T-helper 1 cell treated with Interleukin-12 subunit alpha and Interleukin-12 subunit beta and Interleukin-4 antibody, amounts not matched to agents 30 μg/mL and 1 μg/mL, for 36 hours (primary cell): ENCODE measurements at regions not wholly inside any gene's neighbourhood (a gene's known extent, or its start where the extent isn't known, plus 50 kb on each side); places are given as distances from the start of the nearest gene placed in this dataset.

ENCODE experiments used
- H3K27ac Mint-ChIP-seq: one replicate; pipeline ENCODE4 v1.8.0; 2021; ENCODE audit warnings: mild to moderate bottlenecking, mixed read lengths
- H3K27me3 Mint-ChIP-seq: one replicate; pipeline ENCODE4 v1.8.0; 2021; ENCODE audit warnings: low read depth, mixed read lengths
- H3K36me3 Mint-ChIP-seq: one replicate; pipeline ENCODE4 v1.8.0; 2021; ENCODE audit warnings: low read depth, mixed read lengths
- H3K4me1 Mint-ChIP-seq: one replicate; pipeline ENCODE4 v1.8.0; 2021; ENCODE audit warnings: low read depth, mixed read lengths
- H3K4me3 Mint-ChIP-seq: one replicate; pipeline ENCODE4 v1.8.0; 2021; ENCODE audit warnings: mild to moderate bottlenecking, moderate library complexity, mixed read lengths
- H3K9me3 Mint-ChIP-seq: one replicate; pipeline ENCODE4 v1.8.0; 2021; ENCODE audit warnings: mixed read lengths

DNA sequence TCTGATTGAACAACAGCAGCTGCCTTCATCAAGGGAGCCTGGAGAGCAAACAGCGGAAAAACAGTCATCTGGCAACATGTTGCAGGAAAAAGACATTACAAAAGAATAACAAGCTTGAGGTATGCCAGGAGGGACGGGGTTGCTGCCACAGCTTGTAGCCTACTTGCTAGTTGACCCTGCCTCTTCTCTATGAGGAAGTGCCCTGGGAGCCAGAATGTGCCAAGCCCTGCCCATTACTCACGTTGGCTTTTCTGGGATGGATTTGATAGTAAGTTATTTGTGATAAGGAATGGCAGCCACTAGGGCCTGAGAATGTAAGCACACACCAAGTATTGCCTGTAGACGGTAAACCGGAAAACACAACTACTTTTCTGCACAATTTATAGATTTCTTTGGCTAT, 113.5 kb upstream of the KIRREL3 start:
- H3K27ac Mint-ChIP-seq, result no peak overlapping the region
- H3K9me3 Mint-ChIP-seq, result no peaks in the 10 kb centered on the region
- H3K4me1 Mint-ChIP-seq, result no peaks in the 10 kb centered on the region
- H3K36me3 Mint-ChIP-seq, result no peaks in the 10 kb centered on the region
- H3K4me3 Mint-ChIP-seq, result no peak overlapping the region
- no peaks in the 10 kb centered on the region for H3K27me3 Mint-ChIP-seq

DNA sequence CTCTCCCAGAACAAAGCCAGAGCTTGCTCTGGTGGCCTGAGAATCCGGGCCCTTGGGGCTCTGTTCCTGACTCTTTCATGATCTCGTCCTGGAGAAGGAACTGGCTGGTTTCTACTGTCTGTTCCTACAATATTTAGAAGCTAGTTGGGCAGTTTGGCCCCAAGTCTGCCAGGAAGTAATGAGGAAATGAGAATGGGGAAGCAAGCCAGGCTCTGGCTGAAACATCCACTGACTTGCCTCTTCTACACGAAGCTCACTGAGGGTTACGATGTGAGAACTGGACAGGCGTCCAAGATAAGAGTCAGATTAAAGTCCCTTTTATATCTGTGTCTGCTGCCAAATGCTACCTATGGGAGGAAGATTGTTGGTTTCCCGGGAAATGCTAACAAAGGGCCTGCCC, 110.0 kb upstream of the KIRREL3 start:
- H3K9me3 Mint-ChIP-seq, result no peaks in the 10 kb centered on the region
- no peak overlapping the region for H3K27ac Mint-ChIP-seq
- H3K4me1 Mint-ChIP-seq, result no peaks in the 10 kb centered on the region
- no peak overlapping the region for H3K4me3 Mint-ChIP-seq
- H3K27me3 Mint-ChIP-seq, result no peaks in the 10 kb centered on the region
- H3K36me3 Mint-ChIP-seq, result no peaks in the 10 kb centered on the region

DNA sequence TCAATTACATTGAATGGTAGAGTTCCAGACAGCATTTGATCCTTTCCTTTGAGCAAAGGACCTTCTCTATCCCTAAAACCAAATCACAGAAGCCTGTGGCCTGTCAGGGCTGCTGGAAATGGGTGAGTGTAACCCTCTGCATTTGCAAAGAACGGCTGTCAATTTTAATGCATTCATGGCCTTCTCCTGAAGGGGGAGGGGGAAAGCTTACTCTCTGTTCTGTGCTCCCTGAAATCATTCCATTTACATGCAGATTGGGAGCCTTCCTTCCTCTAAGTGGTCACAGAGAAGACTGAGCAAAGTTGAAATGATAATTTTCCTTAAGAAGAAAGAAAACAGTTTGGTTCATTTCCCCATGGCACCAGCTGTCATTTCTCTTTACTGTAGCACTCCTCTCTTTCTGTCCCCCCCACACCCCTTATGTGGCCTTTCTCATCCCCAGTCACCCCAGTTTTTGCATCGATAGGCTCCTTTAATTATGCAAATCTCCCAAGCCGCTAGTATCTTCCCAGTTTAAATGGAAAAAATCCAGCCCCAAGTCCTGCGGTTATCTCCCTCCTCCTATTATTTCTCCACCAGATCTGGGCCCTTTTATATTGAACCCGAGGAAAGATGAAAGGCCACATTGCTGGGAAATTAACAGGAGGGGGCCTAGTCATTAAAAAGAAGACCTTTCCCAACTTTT, 109.4 kb upstream of the KIRREL3 start:
- Mint-ChIP-seq H3K27ac (no peak overlapping the region), H3K36me3 (no peaks in the 10 kb centered on the region), H3K4me1 (no peaks in the 10 kb centered on the region), H3K27me3 (no peaks in the 10 kb centered on the region), H3K9me3 (no peaks in the 10 kb centered on the region), H3K4me3 (no peak overlapping the region)

DNA sequence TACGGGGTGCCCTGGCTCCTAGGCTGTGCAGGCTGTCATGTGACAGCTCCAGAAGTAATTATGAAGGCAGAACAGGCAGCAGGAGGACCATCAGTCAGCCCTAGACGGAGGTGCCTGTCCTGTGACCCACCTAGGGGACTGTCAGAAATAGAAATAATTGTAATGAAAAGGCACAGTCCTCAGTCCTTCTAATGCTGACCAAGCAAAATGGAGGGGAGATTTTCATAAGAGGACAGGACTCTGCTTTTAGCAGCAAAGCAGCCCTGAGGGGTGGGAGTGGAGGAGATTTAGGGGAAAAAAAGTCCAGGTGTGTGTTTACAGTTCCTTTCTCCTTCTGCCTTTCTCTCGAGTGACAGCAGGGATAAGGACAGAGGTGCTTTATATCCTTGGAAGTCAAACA, 108.3 kb upstream of the KIRREL3 start:
- Mint-ChIP-seq H3K4me3 (no peak overlapping the region), H3K4me1 (no peaks in the 10 kb centered on the region), H3K9me3 (no peaks in the 10 kb centered on the region), H3K27ac (no peak overlapping the region), H3K36me3 (no peaks in the 10 kb centered on the region), H3K27me3 (no peaks in the 10 kb centered on the region)

DNA sequence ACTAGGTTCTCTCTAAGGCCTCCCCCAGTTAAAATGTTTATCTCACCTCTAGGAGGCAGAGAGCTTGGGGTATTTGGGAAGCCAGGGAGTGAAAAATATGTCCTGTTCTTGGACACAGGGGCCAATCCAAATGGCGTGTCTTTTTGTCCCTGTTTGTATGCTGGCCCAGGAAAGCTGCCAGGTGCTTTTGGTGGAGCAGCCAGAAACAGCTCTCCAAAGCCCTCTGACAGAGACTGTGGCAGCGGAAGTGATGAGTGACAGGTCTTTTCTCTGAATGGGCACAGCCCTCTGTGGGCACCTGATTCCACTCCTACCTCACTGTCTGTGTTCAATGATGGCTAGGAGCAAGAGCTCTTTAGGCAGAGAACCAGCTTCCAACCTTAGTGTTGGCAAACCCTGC, 106.4 kb upstream of the KIRREL3 start:
- Mint-ChIP-seq H3K36me3 (no peaks in the 10 kb centered on the region), H3K4me3 (no peak overlapping the region), H3K4me1 (no peaks in the 10 kb centered on the region), H3K27me3 (no peaks in the 10 kb centered on the region), H3K27ac (no peak overlapping the region), H3K9me3 (no peaks in the 10 kb centered on the region)

DNA sequence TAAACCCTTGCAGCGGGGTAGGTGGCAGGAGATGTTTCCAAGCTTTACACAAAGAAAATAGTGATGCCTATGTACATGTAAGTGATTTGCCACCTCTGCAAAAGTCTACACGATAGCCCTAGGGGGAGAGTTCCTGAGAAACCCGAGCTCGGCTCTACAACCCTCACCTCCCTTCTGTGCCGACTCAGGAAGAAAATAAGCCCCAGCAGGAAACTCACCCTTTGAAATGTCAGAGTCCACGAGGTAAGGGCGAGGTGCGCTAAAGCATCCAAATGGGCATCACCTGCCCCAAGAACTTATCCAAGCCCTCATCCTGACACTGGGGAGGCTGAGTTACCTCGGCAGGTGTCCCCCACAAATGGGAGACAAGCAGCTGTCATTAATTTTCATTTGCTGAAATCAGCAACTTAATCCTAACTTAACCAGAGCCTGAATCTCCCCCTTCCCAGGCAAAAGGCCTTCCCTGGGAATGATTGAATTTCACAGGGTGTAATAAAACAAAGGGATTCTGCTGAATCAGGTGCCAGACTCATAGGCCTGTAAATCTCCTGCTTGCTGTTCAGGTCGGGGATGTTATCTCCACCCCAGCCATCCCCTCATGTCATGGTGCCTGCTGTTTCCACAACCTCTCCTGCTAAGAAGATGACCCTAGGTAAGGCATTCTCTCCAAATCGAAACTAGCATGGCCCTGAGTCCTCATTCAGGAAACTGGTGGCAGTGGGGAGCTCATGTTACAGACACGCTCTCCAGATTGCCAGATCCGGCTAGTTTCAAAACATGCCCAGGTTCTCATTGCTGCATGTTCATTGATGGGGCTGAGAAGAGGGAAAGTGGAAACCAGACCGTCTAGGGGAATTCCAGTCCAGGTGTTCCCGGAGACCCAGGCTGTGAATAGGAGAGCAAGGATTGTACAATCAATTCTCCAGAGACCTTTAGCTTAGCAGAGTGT, 105.3 kb upstream of the KIRREL3 start:
- Mint-ChIP-seq H3K9me3 (no peaks in the 10 kb centered on the region), H3K4me3 (no peak overlapping the region), H3K27ac (no peak overlapping the region), H3K36me3 (no peaks in the 10 kb centered on the region), H3K4me1 (no peaks in the 10 kb centered on the region), H3K27me3 (no peaks in the 10 kb centered on the region)

DNA sequence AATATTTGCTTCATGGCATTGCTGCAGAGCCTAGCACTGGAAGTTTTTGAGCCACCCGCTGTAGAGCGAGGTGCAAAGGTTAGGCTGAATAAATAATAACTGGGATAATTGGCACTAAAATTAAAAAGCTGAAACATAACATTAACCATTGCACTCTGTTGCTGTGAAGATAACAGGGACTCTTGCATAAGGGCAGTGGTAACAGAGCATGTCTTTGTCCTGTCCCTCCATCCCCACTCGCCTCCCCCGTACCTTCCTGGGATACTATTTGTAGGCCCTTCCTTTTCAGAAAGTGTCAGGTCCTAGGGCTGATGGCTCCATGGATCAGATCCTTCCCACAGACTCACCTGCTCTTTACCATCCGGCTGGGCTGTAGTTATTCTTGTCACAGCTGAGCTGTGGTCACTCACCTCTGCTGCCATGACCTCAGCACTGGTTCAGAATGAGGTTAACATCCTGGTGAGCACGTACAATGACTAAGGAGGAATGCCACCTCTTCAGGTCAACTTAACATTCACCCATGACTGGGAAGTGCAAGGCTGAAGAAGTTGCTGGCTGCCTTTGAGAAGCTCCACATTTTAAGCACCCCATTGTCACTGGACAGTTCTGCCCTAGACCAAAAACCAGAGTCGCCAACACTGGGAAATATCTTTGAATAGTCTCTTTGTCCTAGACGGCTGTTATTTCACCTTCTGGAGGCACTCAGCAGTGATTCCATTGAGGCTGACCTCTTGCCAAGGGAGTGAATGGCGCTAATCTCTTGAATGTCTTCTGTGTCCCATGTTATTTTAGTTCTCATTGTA, 103.2 kb upstream of the KIRREL3 start:
- no peak overlapping the region for H3K27ac Mint-ChIP-seq
- H3K36me3 Mint-ChIP-seq, result no peaks in the 10 kb centered on the region
- H3K4me3 Mint-ChIP-seq, result no peak overlapping the region
- no peaks in the 10 kb centered on the region for H3K4me1 Mint-ChIP-seq
- H3K9me3 Mint-ChIP-seq, result no peaks in the 10 kb centered on the region
- no peaks in the 10 kb centered on the region for H3K27me3 Mint-ChIP-seq

DNA sequence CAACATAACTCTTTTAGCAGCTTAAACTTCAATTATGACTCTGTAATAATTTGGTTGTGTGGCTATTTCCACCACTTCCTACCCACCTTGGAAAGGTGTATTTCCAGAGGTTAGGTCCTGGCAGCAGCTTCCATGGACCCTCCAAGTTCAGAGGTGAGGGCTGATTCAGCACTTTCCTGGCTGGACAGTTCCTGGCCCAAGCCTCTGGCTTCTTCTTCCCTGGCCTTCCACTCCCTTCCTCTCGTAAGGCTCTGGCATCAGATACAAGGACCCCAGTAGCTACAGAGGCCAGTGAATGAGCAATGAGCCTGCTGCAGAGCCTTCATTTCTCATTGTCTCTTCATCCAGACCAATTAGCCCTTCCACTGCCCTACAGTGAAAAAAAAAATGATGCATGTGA, 98.1 kb upstream of the KIRREL3 start:
- H3K9me3 Mint-ChIP-seq, result no peaks in the 10 kb centered on the region
- no peaks in the 10 kb centered on the region for H3K36me3 Mint-ChIP-seq
- no peak overlapping the region for H3K4me3 Mint-ChIP-seq
- H3K27ac Mint-ChIP-seq, result no peak overlapping the region
- no peaks in the 10 kb centered on the region for H3K27me3 Mint-ChIP-seq
- no peaks in the 10 kb centered on the region for H3K4me1 Mint-ChIP-seq

DNA sequence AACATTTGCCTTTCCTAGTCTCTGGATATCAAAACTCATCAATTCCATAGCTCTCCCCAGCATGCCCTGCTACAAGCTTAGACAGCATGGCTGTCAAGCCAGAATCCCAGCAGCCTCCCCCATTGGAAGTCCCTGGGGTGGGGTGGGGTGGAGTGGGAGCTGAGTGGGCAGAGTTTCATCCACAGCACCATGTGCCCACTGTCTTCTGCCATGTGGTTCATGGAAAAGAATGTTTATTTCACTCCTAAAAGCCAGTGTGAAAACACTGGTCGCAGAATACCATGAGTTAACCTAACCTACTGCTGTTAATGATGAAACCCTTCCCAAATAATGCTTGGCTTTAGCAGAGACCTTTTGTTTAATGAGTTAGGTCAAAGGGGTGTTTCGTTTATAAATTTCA, 80.2 kb upstream of the KIRREL3 start:
- H3K27ac Mint-ChIP-seq, result no peak overlapping the region
- H3K4me1 Mint-ChIP-seq, result no peaks in the 10 kb centered on the region
- H3K4me3 Mint-ChIP-seq, result no peak overlapping the region
- H3K27me3 Mint-ChIP-seq, result no peaks in the 10 kb centered on the region
- no peaks in the 10 kb centered on the region for H3K9me3 Mint-ChIP-seq
- no peaks in the 10 kb centered on the region for H3K36me3 Mint-ChIP-seq

DNA sequence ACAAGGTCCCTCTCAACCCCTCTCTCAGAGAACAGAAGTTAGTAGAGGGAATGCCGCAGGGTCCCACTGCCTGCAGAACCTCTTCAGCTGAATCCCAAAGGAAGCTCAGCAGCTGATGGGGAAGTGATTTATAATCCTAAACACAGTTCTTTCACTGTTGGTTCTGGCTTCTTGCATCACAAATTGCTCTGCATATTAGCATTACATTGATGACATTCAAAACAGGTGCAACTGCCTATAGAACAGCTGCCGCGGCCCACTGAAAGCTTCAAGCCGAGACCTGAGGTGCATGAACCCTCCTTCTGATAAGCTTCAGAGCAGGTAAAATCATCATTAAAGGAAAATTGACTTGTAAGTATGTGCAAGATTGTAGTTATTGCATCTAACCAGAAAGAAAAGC, 75.2 kb upstream of the KIRREL3 start:
- no peaks in the 10 kb centered on the region for H3K4me1 Mint-ChIP-seq
- H3K36me3 Mint-ChIP-seq, result no peaks in the 10 kb centered on the region
- no peaks in the 10 kb centered on the region for H3K27me3 Mint-ChIP-seq
- no peaks in the 10 kb centered on the region for H3K9me3 Mint-ChIP-seq
- H3K27ac Mint-ChIP-seq, result no peak overlapping the region
- H3K4me3 Mint-ChIP-seq, result no peak overlapping the region

DNA sequence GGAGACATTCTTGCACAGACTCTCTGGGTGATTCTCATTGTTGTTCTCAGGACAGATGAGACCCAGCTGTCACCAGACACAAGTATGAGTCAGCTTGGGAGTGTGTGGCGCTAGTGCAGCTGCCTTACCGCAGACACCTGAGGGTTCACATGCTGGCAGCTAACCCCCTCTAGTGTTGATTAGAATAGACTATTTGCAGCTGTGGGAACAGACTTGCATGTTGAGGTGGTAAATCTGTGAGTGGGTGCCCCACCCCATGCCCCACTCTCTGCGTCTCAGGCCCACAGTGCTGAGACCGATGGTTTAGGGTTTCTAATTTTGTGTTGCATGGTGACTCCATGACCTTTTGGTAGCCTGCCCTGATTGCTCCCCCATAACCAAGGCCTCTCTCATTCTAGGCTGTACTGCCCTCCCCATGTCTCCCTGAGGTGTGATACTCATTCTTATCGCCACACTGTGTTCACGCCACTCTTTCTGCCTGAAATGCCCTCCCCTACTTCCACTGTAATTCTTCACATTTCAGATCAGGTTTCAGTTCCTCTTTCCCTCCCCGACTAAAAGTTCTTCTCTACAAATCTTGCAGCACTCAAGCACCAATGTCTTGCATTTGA, 73.7 kb upstream of the KIRREL3 start:
- Mint-ChIP-seq H3K9me3 (no peaks in the 10 kb centered on the region), H3K36me3 (no peaks in the 10 kb centered on the region), H3K4me1 (no peaks in the 10 kb centered on the region), H3K27ac (no peak overlapping the region), H3K4me3 (no peak overlapping the region), H3K27me3 (no peaks in the 10 kb centered on the region)

DNA sequence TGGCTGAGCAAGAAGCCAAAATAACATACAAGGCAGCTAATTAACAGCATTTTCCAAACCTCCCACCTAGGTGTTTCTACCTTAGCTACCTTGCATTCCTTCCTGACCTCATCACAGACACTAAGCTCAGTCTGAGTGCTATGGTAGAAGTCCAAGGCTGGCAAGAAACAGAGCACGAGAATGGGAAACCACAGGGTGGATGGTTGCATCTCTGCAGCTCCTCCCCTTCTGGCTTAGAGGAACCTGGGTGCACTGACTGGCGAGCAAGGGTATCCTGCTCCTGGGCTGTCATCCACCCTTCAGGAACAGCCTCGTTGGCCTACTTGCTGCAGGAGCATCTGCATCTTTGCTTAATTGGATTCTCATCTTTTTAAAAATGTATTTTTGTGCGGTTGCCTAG, 73.1 kb upstream of the KIRREL3 start:
- no peaks in the 10 kb centered on the region for H3K27me3 Mint-ChIP-seq
- H3K9me3 Mint-ChIP-seq, result no peaks in the 10 kb centered on the region
- no peak overlapping the region for H3K27ac Mint-ChIP-seq
- H3K4me3 Mint-ChIP-seq, result no peak overlapping the region
- H3K4me1 Mint-ChIP-seq, result no peaks in the 10 kb centered on the region
- no peaks in the 10 kb centered on the region for H3K36me3 Mint-ChIP-seq

DNA sequence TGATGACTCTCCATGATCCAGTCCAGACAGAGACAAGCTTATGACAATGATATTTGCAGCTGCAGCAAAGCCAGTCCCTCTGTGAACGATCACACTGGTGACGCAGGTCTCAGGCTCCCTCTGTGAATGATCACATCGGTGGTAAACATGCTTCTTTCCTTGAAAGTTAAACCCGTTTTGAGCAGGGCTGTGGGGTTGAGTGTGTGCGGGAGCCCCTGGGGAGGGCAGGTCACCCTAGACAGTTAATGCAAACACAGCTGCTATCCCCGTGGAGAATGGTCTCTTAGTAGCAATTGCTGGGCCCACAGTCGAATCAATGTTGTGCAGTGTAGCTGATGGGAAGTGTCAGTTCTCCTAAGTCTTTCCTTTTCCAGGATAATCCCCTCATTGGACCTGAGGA, 71.0 kb upstream of the KIRREL3 start:
- Mint-ChIP-seq H3K9me3 (no peaks in the 10 kb centered on the region), H3K27ac (no peak overlapping the region), H3K36me3 (no peaks in the 10 kb centered on the region), H3K4me1 (no peaks in the 10 kb centered on the region), H3K27me3 (no peaks in the 10 kb centered on the region), H3K4me3 (no peak overlapping the region)

DNA sequence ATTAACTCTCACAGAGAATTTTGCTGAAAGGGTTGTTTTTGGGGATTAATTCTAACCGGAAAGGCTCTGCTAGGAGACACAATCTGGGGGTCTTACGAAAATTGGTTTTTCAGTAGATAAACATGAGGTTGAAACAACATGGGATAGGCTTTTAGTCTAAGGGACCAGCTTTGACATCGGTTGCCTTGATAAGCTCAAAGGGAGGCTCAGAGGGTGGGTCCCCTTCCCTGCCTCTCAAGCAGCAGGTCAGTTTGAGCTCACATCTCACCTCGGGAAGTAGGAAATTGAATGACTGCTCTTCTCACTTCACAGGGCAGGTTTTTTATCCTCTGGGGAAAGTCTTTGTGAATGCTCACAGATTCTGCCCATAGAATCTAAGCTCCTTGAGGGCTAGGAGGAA, 70.2 kb upstream of the KIRREL3 start:
- no peaks in the 10 kb centered on the region for H3K4me1 Mint-ChIP-seq
- H3K36me3 Mint-ChIP-seq, result no peaks in the 10 kb centered on the region
- no peaks in the 10 kb centered on the region for H3K27me3 Mint-ChIP-seq
- no peak overlapping the region for H3K27ac Mint-ChIP-seq
- no peak overlapping the region for H3K4me3 Mint-ChIP-seq
- no peaks in the 10 kb centered on the region for H3K9me3 Mint-ChIP-seq
